GM19193 (cell line): ENCODE measurements at regions not wholly inside any gene's neighbourhood (a gene's known extent, or its start where the extent isn't known, plus 50 kb on each side); places are given as distances from the start of the nearest gene placed in this dataset.

ENCODE experiments used
- POLR2A ChIP-seq: IDR thresholded peaks from 4 replicates; pipeline ENCODE4 v1.6.1; 2011; ENCODE audit not compliant: insufficient read depth, insufficient read length; ENCODE audit errors: extremely low read depth

GRCh38 chr6:167678102-167679101 is 148.3 kb upstream of the AFDN start:
- no peak for TF ChIP-seq POLR2A

DNA sequence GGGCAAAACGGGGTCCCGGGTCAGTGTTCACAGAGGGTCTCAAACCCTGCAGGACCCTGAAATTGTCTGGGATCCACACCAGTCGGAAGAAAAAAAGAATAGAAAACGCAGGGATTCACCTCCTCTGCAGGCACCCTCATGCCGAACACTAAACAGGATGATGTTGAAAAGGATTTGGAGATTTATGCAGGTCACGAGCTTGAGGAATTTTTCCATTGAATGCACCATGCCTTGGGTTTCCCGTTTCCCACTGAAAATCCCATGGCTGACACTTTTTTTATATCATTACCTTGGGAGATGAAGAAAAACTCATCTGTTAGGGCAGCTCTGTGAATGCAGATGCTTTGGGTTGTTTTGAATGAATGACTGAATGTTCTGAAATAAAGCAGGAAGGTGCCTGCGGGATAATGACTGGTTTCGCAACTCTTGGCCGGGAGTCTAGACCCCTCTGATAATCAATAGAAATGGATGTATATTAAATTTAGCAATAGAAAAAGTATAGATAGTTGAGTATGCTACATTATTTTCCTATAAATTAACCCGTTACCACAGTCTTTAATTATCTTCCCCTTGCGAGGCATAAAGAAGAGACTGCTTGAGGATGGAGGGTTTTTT is 147.5 kb upstream of the AFDN start:
- TF ChIP-seq POLR2A = no peak

GRCh38 chr6:167679790-167680604 is 146.7 kb upstream of the AFDN start:
- no peak for TF ChIP-seq POLR2A

DNA sequence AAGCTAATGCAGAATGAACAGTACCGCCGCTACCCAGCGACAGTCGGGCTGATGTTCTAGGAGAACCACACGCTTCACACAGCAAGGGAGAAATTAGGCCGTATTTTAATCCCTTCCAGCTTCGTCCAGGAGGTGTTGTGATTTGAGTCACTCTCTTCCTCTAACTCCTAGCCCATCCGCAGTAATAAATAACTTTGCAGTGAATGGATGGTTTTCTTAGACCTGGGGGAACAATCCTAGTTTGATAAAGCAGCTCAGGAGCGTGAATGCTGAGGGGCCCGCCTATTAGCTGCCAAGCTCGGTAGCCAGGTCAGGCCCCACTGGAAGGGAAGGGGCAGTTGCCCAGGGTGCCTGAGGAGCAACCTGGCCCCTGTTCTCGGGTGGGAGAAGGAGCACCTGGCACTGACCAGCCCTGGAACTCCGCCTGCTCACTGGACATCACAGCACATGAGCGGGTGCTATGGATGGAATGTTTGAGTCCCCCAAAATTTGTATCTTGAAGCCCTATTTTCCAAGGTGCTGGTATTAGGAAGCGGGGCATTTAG is 146.0 kb upstream of the AFDN start:
- no peak for TF ChIP-seq POLR2A

DNA sequence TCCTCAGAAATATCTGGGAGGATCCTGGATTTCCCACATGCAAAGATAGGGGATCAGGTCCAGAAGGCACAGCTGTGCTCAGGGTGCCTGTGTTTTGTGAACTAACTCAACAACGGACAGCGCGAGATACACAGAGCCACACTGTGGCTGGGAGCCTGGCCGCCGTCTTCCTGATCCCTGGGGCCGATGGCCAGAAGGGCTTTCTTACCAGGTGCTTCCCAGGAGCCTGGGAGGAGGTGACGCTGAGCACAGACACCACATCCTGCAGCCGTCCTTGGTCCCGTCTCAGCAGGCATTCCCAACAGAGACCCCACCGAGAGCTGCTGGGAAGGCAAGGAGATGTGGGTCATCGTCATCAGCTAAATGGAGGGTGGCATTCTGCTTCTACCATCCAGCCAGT is 144.6 kb upstream of the AFDN start:
- TF ChIP-seq POLR2A = no peak

- no peak for TF ChIP-seq POLR2A
These were observed 144.1 kb upstream of the AFDN start for GRCh38 chr6:167682546-167683027.

DNA sequence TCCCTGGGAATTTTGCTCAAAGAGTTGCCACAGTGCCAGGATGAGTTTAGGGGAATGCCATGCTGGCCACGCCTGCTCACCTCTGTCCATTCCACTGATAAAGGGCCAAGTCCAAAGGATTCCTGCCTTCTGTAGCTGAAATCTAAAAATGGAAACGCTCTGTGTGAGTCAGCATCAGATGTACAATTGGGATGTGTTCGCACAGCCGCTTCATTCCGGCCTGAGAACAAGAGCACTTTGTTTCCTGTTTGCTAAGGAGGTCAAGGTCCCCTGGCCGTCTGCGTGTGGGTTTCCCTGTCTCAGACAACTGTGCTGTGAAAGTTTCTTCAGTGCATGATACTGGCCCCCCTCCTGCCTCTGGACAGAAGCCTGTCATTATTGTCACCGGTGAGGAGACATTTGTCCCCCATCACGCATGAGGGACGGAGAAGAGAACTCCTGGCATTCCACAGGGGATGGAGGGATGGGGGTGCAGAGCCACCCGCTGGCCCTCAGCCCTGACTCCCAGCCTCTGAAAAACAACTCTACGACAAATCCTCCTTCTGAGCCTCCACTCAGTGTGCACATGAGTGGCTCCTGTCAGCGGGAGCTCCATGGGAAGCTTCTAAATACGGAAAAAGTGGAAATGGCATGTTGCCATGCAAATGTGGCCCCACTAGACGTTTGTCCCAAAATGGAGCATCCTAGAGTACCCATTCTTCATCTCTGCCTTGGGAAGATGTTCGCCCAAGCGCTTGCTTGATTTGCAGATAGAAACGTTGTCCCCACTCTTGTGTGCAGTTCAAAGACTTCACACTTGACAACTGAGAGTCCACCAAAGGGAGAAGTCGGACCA is 143.5 kb upstream of the AFDN start:
- no peak for TF ChIP-seq POLR2A

- TF ChIP-seq POLR2A = no peak
These were observed 142.2 kb upstream of the AFDN start for GRCh38 chr6:167684276-167685104.

DNA sequence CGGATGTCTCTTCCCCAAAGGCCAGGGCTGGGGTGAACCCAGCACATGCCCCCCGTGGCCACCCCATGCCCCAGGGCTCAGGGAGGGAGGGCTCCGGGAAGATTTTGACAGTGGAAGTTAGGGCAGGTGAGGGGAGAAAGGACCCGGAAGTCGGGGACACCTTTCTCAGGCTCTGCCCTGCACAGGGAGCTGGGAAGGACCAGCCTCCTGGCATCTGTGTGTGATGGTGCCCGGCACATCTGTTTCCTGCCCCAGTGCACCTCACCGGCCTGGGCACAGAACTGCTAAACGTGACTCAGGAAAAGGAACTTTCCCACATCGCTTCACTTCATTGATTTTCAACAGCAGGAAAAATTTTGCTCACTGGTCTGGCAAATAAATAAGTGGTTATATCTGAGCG is 141.1 kb upstream of the AFDN start:
- TF ChIP-seq POLR2A = no peak

DNA sequence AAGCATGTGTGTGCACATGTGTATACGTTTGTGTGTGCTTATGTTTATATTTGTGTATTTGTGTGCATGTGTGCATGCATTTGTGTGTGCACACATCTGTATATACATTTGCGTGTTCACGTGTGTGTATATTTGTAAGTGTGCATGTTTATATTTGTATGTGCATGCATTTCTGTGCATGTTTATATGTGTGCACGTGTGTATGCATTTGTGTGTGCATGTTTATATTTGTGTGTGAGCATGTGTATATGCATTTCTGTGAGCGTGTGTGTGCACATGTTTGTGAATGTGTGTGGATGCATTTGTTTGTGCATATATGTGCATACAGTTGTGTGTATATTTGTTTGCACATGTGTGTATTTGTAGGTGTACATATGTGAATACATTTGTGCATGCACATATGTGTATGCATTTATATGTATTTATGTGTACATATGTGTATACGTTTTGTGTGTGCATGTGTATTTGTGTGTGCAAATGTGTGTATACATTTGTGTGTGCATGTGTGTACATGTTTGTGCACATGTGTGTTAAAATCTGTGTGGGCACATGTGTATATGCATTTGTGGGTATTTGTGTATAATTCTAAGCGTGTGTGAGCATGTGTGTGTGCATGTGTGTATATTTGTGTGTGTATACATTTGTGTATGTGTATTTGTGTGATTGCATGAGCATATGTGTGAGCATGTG is 140.4 kb upstream of the AFDN start:
- TF ChIP-seq POLR2A = no peak

- no peak for TF ChIP-seq POLR2A
These were observed 139.5 kb upstream of the AFDN start for GRCh38 chr6:167687116-167687725.

DNA sequence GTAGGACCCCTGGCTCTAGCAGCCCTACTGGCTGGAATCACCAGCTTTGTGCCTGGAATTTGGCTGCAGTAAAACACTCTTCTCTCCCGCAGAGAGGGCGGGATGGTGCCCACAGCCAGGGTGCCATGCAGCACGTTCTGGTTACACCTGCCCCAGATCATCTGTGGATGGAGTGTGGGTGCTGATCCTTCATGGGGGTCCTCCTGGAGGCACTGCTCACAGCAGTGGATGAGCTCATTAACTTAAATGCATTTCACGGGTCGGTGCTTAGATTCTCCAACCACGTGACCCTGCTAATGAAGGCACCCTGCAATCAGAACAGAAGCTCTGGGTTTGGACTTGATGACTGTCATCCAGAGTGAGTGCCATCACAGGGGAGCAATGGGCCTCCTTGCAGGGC is 138.6 kb upstream of the AFDN start:
- no peak for TF ChIP-seq POLR2A
